Stomach smooth muscle (tissue), 2 donors: ENCODE measurements at regions not wholly inside any gene's neighbourhood (a gene's known extent, or its start where the extent isn't known, plus 50 kb on each side); places are given as distances from the start of the nearest gene placed in this dataset.
"Not testable (repeated sequence)": the region's sequence is repeated elsewhere in the genome, so short reads cannot be mapped to it uniquely, and the experiment has no call there.

Experiments used
- H3K27ac ChIP-seq: one replicate; pipeline ENCODE4 v1.7.0; 2013; ENCODE audit warnings: mild to moderate bottlenecking, low read length, inconsistent platforms
- H3K27me3 ChIP-seq, 2 donors: one replicate each; pipeline ENCODE4 v1.7.0; 2013; ENCODE audit warnings: low read length in 2 of 2; ENCODE audit not compliant: insufficient read depth in 2 of 2, control insufficient read depth in 1 of 2
- H3K36me3 ChIP-seq, 2 donors: one replicate each; pipeline ENCODE4 v1.7.0; 2013; ENCODE audit warnings: low read length in 2 of 2; ENCODE audit not compliant: control insufficient read depth in 2 of 2, insufficient read depth in 2 of 2
- H3K4me1 ChIP-seq: one replicate; pipeline ENCODE4 v1.7.0; 2013; ENCODE audit warnings: low read length; ENCODE audit not compliant: control insufficient read depth, insufficient read depth
- H3K4me3 ChIP-seq, 2 donors: one replicate each; pipeline ENCODE4 v1.7.0; 2013; ENCODE audit warnings: low read length in 2 of 2
- H3K9ac ChIP-seq, 2 donors: one replicate each; pipeline ENCODE4 v1.7.0; 2013; ENCODE audit warnings: low read length in 2 of 2, mild to moderate bottlenecking in 1 of 2
- H3K9me3 ChIP-seq, 2 donors: one replicate each; pipeline ENCODE4 v1.7.0; 2013; ENCODE audit warnings: low read length in 2 of 2; ENCODE audit not compliant: control insufficient read depth in 2 of 2
- donor health status: healthy.
- donor health status: Pancreatic carcinoma.

- Histone ChIP-seq H3K27me3 (peaks cover 27 to 31% of the 10 kb centered on the region in 2 donors), H3K36me3 (no peaks in the 10 kb centered on the region), H3K4me3 (no peak overlapping the region), H3K27ac (no peak overlapping the region), H3K9ac (no peak overlapping the region), H3K9me3 (no peaks in the 10 kb centered on the region), H3K4me1 (no peaks in the 10 kb centered on the region)
These were observed 121.0 kb upstream of the ZNF184 start for GRCh38 chr6:27593861-27594260.

- no peaks in the 10 kb centered on the region for H3K36me3 ChIP-seq
These were observed 120.4 kb upstream of the ZNF184 start for GRCh38 chr6:27593200-27593818.

GRCh38 chr6:27592481-27593199 is 119.7 kb upstream of the ZNF184 start:
- Histone ChIP-seq H3K9me3 (no peaks in the 10 kb centered on the region), H3K4me3 (peak overlapping the region in 1 of 2 donors; percentile 42), H3K9ac (no peak overlapping the region), H3K36me3 (no peaks in the 10 kb centered on the region), H3K27ac (no peak overlapping the region), H3K4me1 (no peaks in the 10 kb centered on the region), H3K27me3 (peaks cover 25 to 31% of the 10 kb centered on the region in 2 donors)

More at GRCh38 chr6:27593200-27593818, 120.4 kb upstream of the ZNF184 start:
- H3K4me3 ChIP-seq = no peak overlapping the region
- H3K9ac ChIP-seq = no peak overlapping the region
- no peak overlapping the region for H3K27ac ChIP-seq
- H3K9me3 ChIP-seq = no peaks in the 10 kb centered on the region
- H3K27me3 ChIP-seq = peaks cover 25 to 31% of the 10 kb centered on the region in 2 donors
- H3K4me1 ChIP-seq = no peaks in the 10 kb centered on the region

- H3K4me1 ChIP-seq = no peaks in the 10 kb centered on the region
- no peak overlapping the region for H3K27ac ChIP-seq
- no peaks in the 10 kb centered on the region for H3K36me3 ChIP-seq
- peak overlapping the region in 1 of 2 donors; percentile 42 for H3K4me3 ChIP-seq
- peaks cover 25 to 31% of the 10 kb centered on the region in 2 donors for H3K27me3 ChIP-seq
- H3K9me3 ChIP-seq = no peaks in the 10 kb centered on the region
- no peak overlapping the region for H3K9ac ChIP-seq
These were observed 119.0 kb upstream of the ZNF184 start for GRCh38 chr6:27591699-27592480.

- not testable (repeated sequence) for H3K4me1 ChIP-seq, H3K9me3 ChIP-seq, H3K36me3 ChIP-seq, H3K4me3 ChIP-seq, H3K27ac ChIP-seq, H3K9ac ChIP-seq
- H3K27me3 ChIP-seq = peaks cover 8 to 17% of the 10 kb centered on the region in 2 donors
These were observed 112.4 kb upstream of the ZNF184 start for GRCh38 chr6:27585316-27585715.

- H3K4me3 ChIP-seq = no peak overlapping the region
- no peak overlapping the region for H3K9ac ChIP-seq
- no peaks in the 10 kb centered on the region for H3K4me1 ChIP-seq
- H3K9me3 ChIP-seq = peaks cover 0 to 2% of the 10 kb centered on the region in 2 donors
- H3K36me3 ChIP-seq = no peaks in the 10 kb centered on the region
- no peak overlapping the region for H3K27ac ChIP-seq
- H3K27me3 ChIP-seq = peaks cover 8 to 17% of the 10 kb centered on the region in 2 donors
These were observed 111.4 kb upstream of the ZNF184 start for GRCh38 chr6:27584326-27584725.

- H3K9ac ChIP-seq = no peak overlapping the region
- peaks cover 8 to 17% of the 10 kb centered on the region in 2 donors for H3K27me3 ChIP-seq
- no peaks in the 10 kb centered on the region for H3K4me1 ChIP-seq
- H3K36me3 ChIP-seq = no peaks in the 10 kb centered on the region
- no peak overlapping the region for H3K4me3 ChIP-seq
- no peak overlapping the region for H3K27ac ChIP-seq
- H3K9me3 ChIP-seq = peaks cover 0 to 2% of the 10 kb centered on the region in 2 donors
These were observed 110.2 kb upstream of the ZNF184 start for GRCh38 chr6:27582928-27583725.

GRCh38 chr6:27579973-27580372 is 107.1 kb upstream of the ZNF184 start:
- Histone ChIP-seq H3K4me3 (no peak overlapping the region), H3K9ac (no peak overlapping the region), H3K27me3 (peaks cover 10 to 14% of the 10 kb centered on the region in 2 donors), H3K36me3 (no peaks in the 10 kb centered on the region), H3K27ac (no peak overlapping the region), H3K4me1 (no peaks in the 10 kb centered on the region), H3K9me3 (peaks cover 0 to 2% of the 10 kb centered on the region in 2 donors)

GRCh38 chr6:27577922-27578321 is 105.0 kb upstream of the ZNF184 start:
- H3K4me3 ChIP-seq = no peak overlapping the region
- H3K36me3 ChIP-seq = no peaks in the 10 kb centered on the region
- H3K27me3 ChIP-seq = peaks cover 6 to 8% of the 10 kb centered on the region in 2 donors
- H3K9ac ChIP-seq = no peak overlapping the region
- H3K4me1 ChIP-seq = no peaks in the 10 kb centered on the region
- H3K9me3 ChIP-seq = peaks cover 0 to 2% of the 10 kb centered on the region in 2 donors
- no peak overlapping the region for H3K27ac ChIP-seq
